Fibroblast of lung (primary cell): ENCODE measurements at regions not wholly inside any gene's neighbourhood (a gene's known extent, or its start where the extent isn't known, plus 50 kb on each side); places are given as distances from the start of the nearest gene placed in this dataset.

Source experiments
- DNase-seq, 2 donors: peaks; one replicate each; pipeline versions ENCODE4 v3.0.0 to v3.0.0-alpha.2; 2010; ENCODE audit warnings: low read depth in 2 of 2
- H2AFZ ChIP-seq: 2 replicates; pipeline ENCODE4 v1.5.1; 2012; ENCODE audit warnings: low read length, control low read depth, inconsistent platforms
- H3K27ac ChIP-seq: 2 replicates; pipeline ENCODE4 v1.5.1; 2011; ENCODE audit warnings: low read length, control low read depth; ENCODE audit not compliant: insufficient read depth
- H3K27me3 ChIP-seq: 2 replicates; pipeline ENCODE4 v1.5.1; 2011; ENCODE audit warnings: mild to moderate bottlenecking, low read length; ENCODE audit not compliant: control insufficient read depth, insufficient read depth
- H3K36me3 ChIP-seq: 2 replicates; pipeline ENCODE4 v1.5.1; 2011; ENCODE audit warnings: low read length; ENCODE audit not compliant: control insufficient read depth, insufficient read depth
- H3K4me1 ChIP-seq: 2 replicates; pipeline ENCODE4 v1.5.1; 2011; ENCODE audit warnings: low read length; ENCODE audit not compliant: control insufficient read depth, insufficient read depth; ENCODE audit errors: extremely low read depth
- H3K4me2 ChIP-seq: 2 replicates; pipeline ENCODE4 v1.5.1; 2011; ENCODE audit warnings: low read length, control low read depth; ENCODE audit not compliant: insufficient read depth; ENCODE audit errors: extremely low read depth
- H3K4me3 ChIP-seq, 4 experiments: fragments of 200-600 bp in 1 of 4; sonication (generic) in 1 of 4; replicated peaks in 1 of 4; 2 replicates each; pipeline ENCODE4 v1.5.1; 2011 to 2016; ENCODE audit warnings: low read length in 4 of 4, low read depth in 3 of 4, mild to moderate bottlenecking in 3 of 4, control low read depth in 2 of 4, inconsistent platforms in 1 of 4, mixed read lengths in 1 of 4; ENCODE audit not compliant: insufficient read depth in 1 of 4; ENCODE audit errors: control extremely low read depth in 1 of 4
- H3K79me2 ChIP-seq: 2 replicates; pipeline ENCODE4 v1.5.1; 2012; ENCODE audit warnings: mild to moderate bottlenecking, low read length, inconsistent platforms; ENCODE audit not compliant: control insufficient read depth, insufficient read depth
- H3K9ac ChIP-seq: 2 replicates; pipeline ENCODE4 v1.5.1; 2011; ENCODE audit warnings: mild to moderate bottlenecking, low read length, control low read depth; ENCODE audit not compliant: insufficient read depth
- H3K9me3 ChIP-seq: 2 replicates; pipeline ENCODE4 v1.5.1; 2012; ENCODE audit warnings: low read depth, low read length; ENCODE audit not compliant: control insufficient read depth, insufficient read depth
- H4K20me1 ChIP-seq: 2 replicates; pipeline ENCODE4 v1.5.1; 2011; ENCODE audit warnings: low read length; ENCODE audit not compliant: control insufficient read depth, insufficient read depth; ENCODE audit errors: extremely low read depth
- EZH2 ChIP-seq: IDR thresholded peaks from 2 replicates; pipeline ENCODE4 v1.5.1; 2012; ENCODE audit warnings: low read length, control low read depth, mild to moderate bottlenecking; ENCODE audit errors: missing control alignments
- TF ChIP-seq, protein P1 (sequence below), 2 donors: IDR thresholded peaks in 1 of 2; conservative IDR thresholded peaks in 1 of 2; 1 replicate in 1 of 2; 2 replicates in 1 of 2; pipeline ENCODE4 v1.5.1; 2011 to 2012; ENCODE audit warnings: low read length in 2 of 2, control low read depth in 1 of 2, inconsistent platforms in 1 of 2, low read depth in 1 of 2, mild to moderate bottlenecking in 1 of 2

DNA sequence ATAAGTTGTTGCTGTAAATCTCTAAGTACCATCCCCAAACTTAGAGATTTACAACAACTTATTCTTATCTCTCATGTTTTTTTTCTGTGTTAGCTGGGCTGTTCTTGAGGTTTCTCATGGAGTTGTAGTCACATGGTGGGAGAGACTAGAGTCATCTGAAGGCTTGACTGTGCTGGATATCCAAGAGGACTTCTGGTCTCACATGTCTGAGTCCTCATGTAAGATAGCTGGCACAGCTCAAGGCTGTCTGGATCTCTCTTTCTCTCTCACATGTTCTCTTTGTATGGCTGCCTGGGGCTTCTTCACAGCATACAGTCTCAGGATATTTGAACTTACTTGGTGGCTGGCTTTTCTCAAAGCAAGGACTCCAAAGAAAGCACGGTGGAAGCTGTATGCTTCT, 63.8 kb downstream of the DACT1 start:
- no peak overlapping the region for H3K4me2 ChIP-seq
- no peaks in the 10 kb centered on the region for H3K27me3 ChIP-seq
- H2AFZ ChIP-seq: no peak overlapping the region
- DNase-seq: no peak
- H3K4me3 ChIP-seq: no peak overlapping the region
- H3K9ac ChIP-seq: no peak overlapping the region
- H3K79me2 ChIP-seq: no peaks in the 10 kb centered on the region
- H3K27ac ChIP-seq: no peak overlapping the region
- no peaks in the 10 kb centered on the region for H3K9me3 ChIP-seq
- no peaks in the 10 kb centered on the region for H3K4me1 ChIP-seq
- TF ChIP-seq, protein P1, sequence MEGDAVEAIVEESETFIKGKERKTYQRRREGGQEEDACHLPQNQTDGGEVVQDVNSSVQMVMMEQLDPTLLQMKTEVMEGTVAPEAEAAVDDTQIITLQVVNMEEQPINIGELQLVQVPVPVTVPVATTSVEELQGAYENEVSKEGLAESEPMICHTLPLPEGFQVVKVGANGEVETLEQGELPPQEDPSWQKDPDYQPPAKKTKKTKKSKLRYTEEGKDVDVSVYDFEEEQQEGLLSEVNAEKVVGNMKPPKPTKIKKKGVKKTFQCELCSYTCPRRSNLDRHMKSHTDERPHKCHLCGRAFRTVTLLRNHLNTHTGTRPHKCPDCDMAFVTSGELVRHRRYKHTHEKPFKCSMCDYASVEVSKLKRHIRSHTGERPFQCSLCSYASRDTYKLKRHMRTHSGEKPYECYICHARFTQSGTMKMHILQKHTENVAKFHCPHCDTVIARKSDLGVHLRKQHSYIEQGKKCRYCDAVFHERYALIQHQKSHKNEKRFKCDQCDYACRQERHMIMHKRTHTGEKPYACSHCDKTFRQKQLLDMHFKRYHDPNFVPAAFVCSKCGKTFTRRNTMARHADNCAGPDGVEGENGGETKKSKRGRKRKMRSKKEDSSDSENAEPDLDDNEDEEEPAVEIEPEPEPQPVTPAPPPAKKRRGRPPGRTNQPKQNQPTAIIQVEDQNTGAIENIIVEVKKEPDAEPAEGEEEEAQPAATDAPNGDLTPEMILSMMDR (conservative IDR thresholded peaks at IDR 0.05 in 1 of 2, IDR thresholded peaks at IDR 0.05 in 1 of 2; ENCODE audit: low read depth in 1 of 2, low read length in 2 of 2): no peak
- no peak for TF ChIP-seq EZH2
- no peaks in the 10 kb centered on the region for H3K36me3 ChIP-seq
- no peaks in the 10 kb centered on the region for H4K20me1 ChIP-seq

DNA sequence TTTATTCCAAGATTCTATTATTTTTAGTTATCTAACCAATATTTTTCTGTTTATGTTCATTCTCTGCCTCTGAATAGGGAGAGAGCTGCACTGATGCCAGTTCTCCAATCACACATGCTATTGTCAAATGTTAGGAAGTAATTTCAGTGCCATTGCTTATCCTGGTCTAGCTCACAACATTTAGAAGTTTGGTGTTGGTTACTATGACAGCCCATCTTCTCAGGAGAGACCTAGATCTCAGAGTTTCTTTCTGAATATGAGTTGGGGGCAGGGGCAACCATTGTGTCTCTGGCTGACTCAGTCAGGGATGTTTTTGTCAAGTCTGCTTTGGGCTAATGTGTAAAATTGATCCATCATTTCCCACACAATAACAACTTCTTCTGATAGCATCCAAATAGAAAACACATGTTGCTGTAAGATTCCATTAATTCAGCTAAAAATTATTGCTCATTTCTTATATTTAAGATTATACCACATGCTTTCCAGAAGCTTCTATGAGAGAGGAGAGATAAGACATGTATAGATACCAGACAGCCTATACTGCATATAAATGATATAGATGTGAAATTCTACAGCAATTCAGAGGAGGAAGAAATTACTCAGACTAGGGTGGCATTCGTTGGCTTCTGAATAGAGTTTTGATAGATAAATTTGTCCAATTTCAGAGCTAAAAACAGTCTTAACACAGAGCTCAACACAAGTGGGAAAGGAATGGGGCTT, 64.8 kb downstream of the DACT1 start:
- DNase-seq: no peak
- TF ChIP-seq EZH2: no peak
- TF ChIP-seq, protein P1 (conservative IDR thresholded peaks at IDR 0.05 in 1 of 2, IDR thresholded peaks at IDR 0.05 in 1 of 2; ENCODE audit: low read depth in 1 of 2, low read length in 2 of 2): no peak
- Histone ChIP-seq H3K27ac (no peak overlapping the region), H3K9me3 (no peaks in the 10 kb centered on the region), H3K36me3 (no peaks in the 10 kb centered on the region), H3K4me2 (no peak overlapping the region), H4K20me1 (no peaks in the 10 kb centered on the region), H2AFZ (no peak overlapping the region), H3K9ac (no peak overlapping the region), H3K27me3 (no peaks in the 10 kb centered on the region), H3K4me3 (no peak overlapping the region), H3K79me2 (no peaks in the 10 kb centered on the region), H3K4me1 (no peaks in the 10 kb centered on the region)

DNA sequence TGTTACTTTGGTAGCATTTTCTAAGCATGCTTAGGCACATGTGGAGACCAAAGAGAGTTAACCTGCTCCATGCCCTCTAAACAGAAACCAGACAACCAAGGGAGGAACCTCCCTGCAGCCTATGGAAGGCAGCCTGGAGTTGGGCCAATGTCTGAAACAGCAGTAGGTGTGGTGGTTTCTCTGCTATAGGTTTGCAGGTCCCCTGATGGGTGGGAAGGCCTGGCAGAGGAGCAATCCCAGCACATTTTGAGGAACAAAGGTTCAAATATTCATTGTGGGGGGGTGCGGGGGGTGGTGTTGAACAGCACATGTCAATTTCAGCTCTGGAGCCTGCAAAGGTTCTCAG, 65.4 kb downstream of the DACT1 start:
- Histone ChIP-seq H3K36me3 (no peaks in the 10 kb centered on the region), H3K9me3 (no peaks in the 10 kb centered on the region), H3K27ac (no peak overlapping the region), H3K9ac (no peak overlapping the region), H2AFZ (no peak overlapping the region), H3K27me3 (no peaks in the 10 kb centered on the region), H3K4me1 (no peaks in the 10 kb centered on the region), H4K20me1 (no peaks in the 10 kb centered on the region), H3K4me2 (no peak overlapping the region), H3K79me2 (no peaks in the 10 kb centered on the region), H3K4me3 (no peak overlapping the region)
- DNase-seq: no peak
- TF ChIP-seq, protein P1 (conservative IDR thresholded peaks at IDR 0.05 in 1 of 2, IDR thresholded peaks at IDR 0.05 in 1 of 2; ENCODE audit: low read depth in 1 of 2, low read length in 2 of 2): no peak
- no peak for TF ChIP-seq EZH2
